Motor neuron (in vitro differentiated cells): ENCODE measurements at regions not wholly inside any gene's neighbourhood (a gene's known extent, or its start where the extent isn't known, plus 50 kb on each side); places are given as distances from the start of the nearest gene placed in this dataset.
"Not testable (repeated sequence)": the region's sequence is repeated elsewhere in the genome, so short reads cannot be mapped to it uniquely, and the experiment has no call there.

Experiments used
- ATAC-seq, 8 experiments: fragments of 200-7000 bp; cut with Tn5 transposase; replicated peaks in 6 of 8; 2 replicates each; pipeline ENCODE4 v1.8.0; 2021; ENCODE audit warnings: mild to moderate bottlenecking in 8 of 8, moderate library complexity in 8 of 8
- H3K27ac ChIP-seq, 2 donors: fragments of 250-450 bp; sonication (Bioruptor Pico); 2 replicates each; pipeline ENCODE4 v1.9.0; 2021; ENCODE audit warnings: antibody characterized with exemption in 2 of 2, mild to moderate bottlenecking in 2 of 2, moderate library complexity in 1 of 2
- H3K4me1 ChIP-seq, 2 donors: fragments of 250-450 bp; sonication (Bioruptor Pico); replicated peaks in 1 of 2; 2 replicates each; pipeline ENCODE4 v1.6.1; 2021; ENCODE audit warnings: antibody characterized with exemption in 2 of 2, mild to moderate bottlenecking in 2 of 2, moderate library complexity in 1 of 2
- H3K4me3 ChIP-seq, 5 donors: fragments of 250-450 bp; sonication (Bioruptor Pico); 2 replicates each; pipeline ENCODE4 v1.9.0; 2021; ENCODE audit warnings: antibody characterized with exemption in 5 of 5, mild to moderate bottlenecking in 5 of 5, moderate library complexity in 4 of 5
- WGBS, 10 experiments: fragments of 450-650 bp; shearing (Covaris generic); methylation state at CpG; one replicate each; pipeline ENCODE4 v1.0.0; 2022; 5-methylcytosine and 5-hydroxymethylcytosine counted together
- in situ Hi-C, 9 experiments: fragments of 400-800 bp; cut with MboI; loops; one replicate each; pipeline ENCODE4 v1.15.0; 2021; ENCODE audit warnings: low sequenced_read_pairs in 9 of 9, low pct_unique_long_range_greater_than_20kb in 2 of 9; ENCODE audit not compliant: unreplicated experiment in 9 of 9

- in situ Hi-C loops: no loop called here
- WGBS, 10 experiments: 0 to 86% (median 61%) methylated on average over 1 to 2 of the region's 2 CpGs
Measured at GRCh38 chr11:134967746-134968145, 555.7 kb upstream of the B3GAT1 start.

GRCh38 chr11:134961386-134961785 is 549.3 kb upstream of the B3GAT1 start:
- H3K4me1 ChIP-seq: peaks cover 8 to 15% of the 10 kb centered on the region in 2 donors
- WGBS, 10 experiments: 33 to 100% (median 80%) methylated on average over 1 to 2 of the region's 30 CpGs; no CpG with 5 or more reads in 7 of the 10 experiments
- ATAC-seq, H3K4me3 ChIP-seq, in situ Hi-C loops, H3K27ac ChIP-seq: not testable (repeated sequence)

More at GRCh38 chr11:134967746-134968145, 555.7 kb upstream of the B3GAT1 start:
- no peak for ATAC-seq
- Histone ChIP-seq H3K4me1 (peaks cover 3 to 10% of the 10 kb centered on the region in 2 donors), H3K27ac (no peak overlapping the region), H3K4me3 (no peak overlapping the region)

GRCh38 chr11:134958870-134959269 is 546.8 kb upstream of the B3GAT1 start:
- H3K4me3 ChIP-seq: no peak overlapping the region
- H3K4me1 ChIP-seq: peaks cover 17 to 23% of the 10 kb centered on the region in 2 donors
- 22 to 100% (median 86%) methylated on average over 1 to 8 of the region's 8 CpGs for whole genome bisulfite sequencing, 10 experiments
- in situ Hi-C loops: no loop called here
- H3K27ac ChIP-seq: no peak overlapping the region
- ATAC-seq: no peak

DNA sequence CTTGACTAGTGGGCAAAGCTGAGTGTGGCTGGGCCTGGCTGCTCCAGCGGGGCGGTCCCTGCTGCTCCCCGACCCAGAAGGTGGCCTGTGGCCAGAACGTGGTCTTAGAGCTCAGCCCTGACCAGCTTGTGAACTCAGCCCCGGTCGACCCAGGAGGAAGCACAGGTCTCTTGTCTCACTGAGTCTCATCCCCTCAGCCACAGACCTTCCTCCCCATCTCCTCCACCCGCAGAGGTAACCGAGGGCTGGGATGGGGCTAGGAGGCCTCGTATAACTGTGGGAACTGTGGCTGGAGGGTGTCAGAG is 546.2 kb upstream of the B3GAT1 start:
- no peak overlapping the region for H3K27ac ChIP-seq
- in situ Hi-C loops: no loop called here
- peaks cover 17 to 23% of the 10 kb centered on the region in 2 donors for H3K4me1 ChIP-seq
- 44 to 100% (median 77%) methylated on average over 2 to 3 of the region's 9 CpGs; no CpG with 5 or more reads in 5 of the 10 experiments for WGBS, 10 experiments
- H3K4me3 ChIP-seq: no peak overlapping the region
- ATAC-seq: no peak

- 20 to 60% methylated on average over 1 to 7 of the region's 17 CpGs; no CpG with 5 or more reads in 8 of the 10 experiments for WGBS, 10 experiments
- Histone ChIP-seq H3K4me3 (no peak overlapping the region), H3K27ac (no peak overlapping the region), H3K4me1 (peaks cover 17 to 23% of the 10 kb centered on the region in 2 donors)
- in situ Hi-C loops: no loop called here
- ATAC-seq: no peak
Measured at GRCh38 chr11:134957540-134958335, 545.7 kb upstream of the B3GAT1 start.

- Histone ChIP-seq H3K27ac (peak overlapping the region; percentile 52 to 65), H3K4me1 (peaks cover 19 to 24% of the 10 kb centered on the region in 2 donors), H3K4me3 (no peak overlapping the region)
- peak in 5 of 8 experiments; percentile 63 to 82 (median 72) for ATAC-seq
- in situ Hi-C loops: no loop called here
- 0 to 100% (median 83%) methylated on average over 1 to 7 of the region's 13 CpGs; no CpG with 5 or more reads in 2 of the 10 experiments for WGBS, 10 experiments
Measured at GRCh38 chr11:134956450-134957210, 544.6 kb upstream of the B3GAT1 start.

DNA sequence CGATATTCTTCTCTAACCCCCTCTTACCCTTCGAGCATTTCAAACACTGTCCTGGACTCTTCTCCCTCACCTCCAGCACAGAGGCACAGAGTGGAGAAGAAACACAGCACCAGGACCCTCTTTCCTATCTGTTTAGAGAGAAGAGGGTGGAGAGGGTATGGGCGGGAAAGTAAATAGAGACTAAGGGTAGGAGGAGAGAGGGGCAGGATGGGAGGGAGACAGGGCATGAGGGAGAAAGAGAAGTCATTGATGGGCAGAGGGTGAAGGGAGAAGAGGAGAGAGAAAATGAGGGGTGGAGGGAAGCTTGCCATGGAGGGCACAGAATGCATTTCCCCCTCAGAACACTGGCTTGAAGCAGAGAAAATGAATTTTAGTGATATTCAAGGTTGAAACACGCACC is 543.9 kb upstream of the B3GAT1 start:
- Histone ChIP-seq H3K4me1 (peaks cover 26 to 30% of the 10 kb centered on the region in 2 donors), H3K27ac (peak overlapping the region in 1 of 2 donors; percentile 65)
- H3K4me3 ChIP-seq, in situ Hi-C loops, ATAC-seq: not testable (repeated sequence)
- 20 to 100% (median 80%) methylated on average over 1 to 3 of the region's 4 CpGs; no CpG with 5 or more reads in 3 of the 10 experiments for WGBS, 10 experiments

GRCh38 chr11:134955281-134955680 is 543.2 kb upstream of the B3GAT1 start:
- in situ Hi-C loops: no loop called here

GRCh38 chr11:134954456-134954855 is 542.4 kb upstream of the B3GAT1 start:
- 58 to 100% (median 60%) methylated on average over 1 to 2 of the region's 4 CpGs; no CpG with 5 or more reads in 5 of the 10 experiments for WGBS, 10 experiments
- in situ Hi-C loops: not testable (repeated sequence)

More at GRCh38 chr11:134955281-134955680, 543.2 kb upstream of the B3GAT1 start:
- WGBS, 10 experiments: 90 to 93% methylated on average over 3 to 4 of the region's 9 CpGs; no CpG with 5 or more reads in 8 of the 10 experiments
- Histone ChIP-seq H3K27ac (no peak overlapping the region), H3K4me1 (peaks cover 27 to 30% of the 10 kb centered on the region in 2 donors), H3K4me3 (no peak overlapping the region)
- no peak for ATAC-seq

GRCh38 chr11:134953417-134953970 is 541.5 kb upstream of the B3GAT1 start:
- H3K4me1 ChIP-seq: peaks cover 27% of the 10 kb centered on the region in 2 donors
- in situ Hi-C loops, H3K27ac ChIP-seq, H3K4me3 ChIP-seq: not testable (repeated sequence)
- ATAC-seq: peak in 6 of 8 experiments; percentile 42 to 67 (median 48)
- WGBS, 10 experiments: no CpG with 5 or more reads among the region's 2 CpGs

More at GRCh38 chr11:134954456-134954855, 542.4 kb upstream of the B3GAT1 start:
- H3K27ac ChIP-seq, ATAC-seq, H3K4me3 ChIP-seq: not testable (repeated sequence)
- peaks cover 27 to 30% of the 10 kb centered on the region in 2 donors for H3K4me1 ChIP-seq

GRCh38 chr11:134951305-134951700 is 539.3 kb upstream of the B3GAT1 start:
- ATAC-seq: peak; percentile 58 to 86 (median 75)
- H3K4me1 ChIP-seq: peaks cover 16 to 28% of the 10 kb centered on the region in 2 donors
- H3K4me3 ChIP-seq: no peak overlapping the region
- in situ Hi-C loops: no loop called here
- H3K27ac ChIP-seq: peak overlapping the region; percentile 11 to 17
- 0 to 92% (median 40%) methylated on average over 1 to 5 of the region's 6 CpGs; no CpG with 5 or more reads in 3 of the 10 experiments for WGBS, 10 experiments

GRCh38 chr11:134950692-134951304 is 538.8 kb upstream of the B3GAT1 start:
- Histone ChIP-seq H3K4me3 (no peak overlapping the region), H3K27ac (no peak overlapping the region), H3K4me1 (peaks cover 11 to 23% of the 10 kb centered on the region in 2 donors)
- WGBS, 10 experiments: 15 to 93% (median 57%) methylated on average over 2 to 7 of the region's 8 CpGs; no CpG with 5 or more reads in 4 of the 10 experiments
- peak in 4 of 8 experiments; percentile 2 to 36 (median 30) for ATAC-seq
- in situ Hi-C loops: no loop called here
